ENCODE measurements at regions not wholly inside any gene's neighbourhood (a gene's known extent, or its start where the extent isn't known, plus 50 kb on each side); places are given as distances from the start of the nearest gene placed in this dataset.

- no peaks in the 10 kb centered on the region for H3K27me3 Mint-ChIP-seq (ENCODE audit: low read depth, poor library complexity)
- no peak overlapping the region for H3K4me3 Mint-ChIP-seq
- H3K27ac Mint-ChIP-seq: no peak overlapping the region
- no peak for DNase-seq
- H3K9me3 Mint-ChIP-seq: peaks cover 15% of the 10 kb centered on the region
- TF ChIP-seq CTCF (IDR thresholded peaks at IDR 0.05): no peak
- no peaks in the 10 kb centered on the region for H3K36me3 Mint-ChIP-seq (ENCODE audit: low read depth)
- H3K4me1 Mint-ChIP-seq: no peaks in the 10 kb centered on the region
These were observed 329.9 kb upstream of the SLC7A11 start for GRCh38 chr4:138572007-138572406.

GRCh38 chr4:138567696-138568095 lies 325.5 kb upstream of the SLC7A11 start:
- Mint-ChIP-seq H3K9me3 (no peaks in the 10 kb centered on the region), H3K4me3 (no peak overlapping the region), H3K4me1 (peaks cover 3% of the 10 kb centered on the region), H3K27me3 (ENCODE audit: low read depth, poor library complexity) (no peaks in the 10 kb centered on the region), H3K36me3 (ENCODE audit: low read depth) (no peaks in the 10 kb centered on the region), H3K27ac (no peak overlapping the region)
- DNase-seq: no peak
- TF ChIP-seq CTCF (IDR thresholded peaks at IDR 0.05): no peak

GRCh38 chr4:138565576-138565975 lies 323.4 kb upstream of the SLC7A11 start:
- TF ChIP-seq CTCF (IDR thresholded peaks at IDR 0.05): no peak
- Mint-ChIP-seq H3K27ac (no peak overlapping the region), H3K4me3 (no peak overlapping the region), H3K4me1 (peaks cover 8% of the 10 kb centered on the region), H3K9me3 (peaks cover 6% of the 10 kb centered on the region), H3K36me3 (ENCODE audit: low read depth) (no peaks in the 10 kb centered on the region), H3K27me3 (ENCODE audit: low read depth, poor library complexity) (no peaks in the 10 kb centered on the region)
- DNase-seq: no peak

- Mint-ChIP-seq H3K9me3 (peaks cover 6% of the 10 kb centered on the region), H3K27ac (peak overlapping the region; percentile 55), H3K36me3 (ENCODE audit: low read depth) (no peaks in the 10 kb centered on the region), H3K4me1 (peaks cover 8% of the 10 kb centered on the region), H3K27me3 (ENCODE audit: low read depth, poor library complexity) (no peaks in the 10 kb centered on the region), H3K4me3 (no peak overlapping the region)
- no peak for TF ChIP-seq CTCF (IDR thresholded peaks at IDR 0.05)
- no peak for DNase-seq
These were observed 320.4 kb upstream of the SLC7A11 start for GRCh38 chr4:138562544-138562991.

- peaks cover 6% of the 10 kb centered on the region for H3K9me3 Mint-ChIP-seq
These were observed 319.8 kb upstream of the SLC7A11 start for GRCh38 chr4:138561906-138562305.

More at GRCh38 chr4:138561906-138562305, 319.8 kb upstream of the SLC7A11 start:
- no peak overlapping the region for H3K4me3 Mint-ChIP-seq
- no peak for TF ChIP-seq CTCF (IDR thresholded peaks at IDR 0.05)
- H3K36me3 Mint-ChIP-seq (ENCODE audit: low read depth): no peaks in the 10 kb centered on the region
- H3K27me3 Mint-ChIP-seq (ENCODE audit: low read depth, poor library complexity): no peaks in the 10 kb centered on the region
- peak overlapping the region; percentile 40 for H3K27ac Mint-ChIP-seq
- peaks cover 8% of the 10 kb centered on the region for H3K4me1 Mint-ChIP-seq
- no peak for DNase-seq

Measured in nephron progenitor cell (in vitro differentiated cells).